ENCODE measurements at regions not wholly inside any gene's neighbourhood (a gene's known extent, or its start where the extent isn't known, plus 50 kb on each side); places are given as distances from the start of the nearest gene placed in this dataset.

- Histone ChIP-seq H3K4ac (ENCODE audit: low read depth, low read length) (no peak overlapping the region), H3T11ph (ENCODE audit: low read length) (no peak overlapping the region), H2BK20ac (ENCODE audit: low read depth, low read length, poor library complexity, severe bottlenecking) (no peak overlapping the region), H3K27me3 (ENCODE audit: insufficient read depth, low read length) (no peaks in the 10 kb centered on the region), H3K9ac (ENCODE audit: extremely low read depth, insufficient read length, low read length) (no peak overlapping the region), H2BK15ac (ENCODE audit: low read depth, low read length) (no peak overlapping the region), H3K79me2 (ENCODE audit: insufficient read depth, low read length) (no peaks in the 10 kb centered on the region), H3K23me2 (ENCODE audit: insufficient read length, low read depth, low read length, poor library complexity, severe bottlenecking) (no peaks in the 10 kb centered on the region), H4K91ac (ENCODE audit: insufficient read length, low read depth, low read length) (no peak overlapping the region), H3K4me2 (ENCODE audit: insufficient read depth, insufficient read length, low read length) (no peak overlapping the region), H2BK120ac (ENCODE audit: low read depth, low read length, poor library complexity, severe bottlenecking) (no peak overlapping the region), H2BK5ac (ENCODE audit: insufficient read length, low read length) (no peak overlapping the region), H3K79me1 (ENCODE audit: insufficient read depth, low read depth, low read length, poor library complexity, severe bottlenecking) (no peaks in the 10 kb centered on the region), H3K18ac (ENCODE audit: insufficient read length, low read depth, low read length) (no peak overlapping the region), H4K5ac (ENCODE audit: insufficient read length, low read depth, low read length) (no peak overlapping the region), H4K20me1 (ENCODE audit: control insufficient read depth, insufficient read depth, insufficient read length) (no peaks in the 10 kb centered on the region), H4K8ac (replicated peaks; ENCODE audit: insufficient read length, low read depth, low read length) (no peak overlapping the region), H3K27ac (ENCODE audit: insufficient read length, low read depth, low read length) (no peak overlapping the region), H3K4me1 (ENCODE audit: insufficient read depth, low read length) (no peaks in the 10 kb centered on the region), H3K23ac (ENCODE audit: insufficient read length, low read depth, low read length) (no peak overlapping the region), H3K14ac (ENCODE audit: insufficient read depth, low read length) (no peak overlapping the region), H3K56ac (ENCODE audit: insufficient read length, low read depth, low read length) (no peak overlapping the region), H2AFZ (ENCODE audit: low read length) (no peak overlapping the region), H3K9me3 (ENCODE audit: control insufficient read depth, low read depth, low read length) (no peaks in the 10 kb centered on the region), H2BK12ac (ENCODE audit: insufficient read length, low read depth, low read length) (no peak overlapping the region), H2AK5ac (ENCODE audit: insufficient read length, low read length) (no peak overlapping the region)
- TF ChIP-seq CTCF (conservative IDR thresholded peaks at IDR 0.05) = no peak
- peaks cover 0 to 9% of the 10 kb centered on the region in 2 experiments; a peak in 3 of 5 replicates for H3K9me3 Mint-ChIP-seq
- no peak for DNase-seq
- H3K27ac Mint-ChIP-seq = no peak overlapping the region
- H3K4me1 Mint-ChIP-seq = no peaks in the 10 kb centered on the region
- H3K36me3 Mint-ChIP-seq (ENCODE audit: insufficient read depth in 1 of 3, low read depth in 3 of 3) = no peaks in the 10 kb centered on the region
- no CpG with 5 or more reads among the region's 2 CpGs for WGBS (ENCODE audit: extremely low coverage, insufficient read length, low lambda C conversion rate)
- no peaks in the 10 kb centered on the region; the same call in 1 of the 2 replicates for H3K27me3 Mint-ChIP-seq (ENCODE audit: low read depth)
- no peak overlapping the region for H3K4me3 Mint-ChIP-seq
Observed at GRCh38 chr1:70764747-70765146, 282.9 kb downstream of the PTGER3 start.

Measured in H9 (cell line).